ENCODE measurements at regions not wholly inside any gene's neighbourhood (a gene's known extent, or its start where the extent isn't known, plus 50 kb on each side); places are given as distances from the start of the nearest gene placed in this dataset.
A peak's percentile ranks its signal among the peaks of the same experiment; 100 is the strongest.

DNA sequence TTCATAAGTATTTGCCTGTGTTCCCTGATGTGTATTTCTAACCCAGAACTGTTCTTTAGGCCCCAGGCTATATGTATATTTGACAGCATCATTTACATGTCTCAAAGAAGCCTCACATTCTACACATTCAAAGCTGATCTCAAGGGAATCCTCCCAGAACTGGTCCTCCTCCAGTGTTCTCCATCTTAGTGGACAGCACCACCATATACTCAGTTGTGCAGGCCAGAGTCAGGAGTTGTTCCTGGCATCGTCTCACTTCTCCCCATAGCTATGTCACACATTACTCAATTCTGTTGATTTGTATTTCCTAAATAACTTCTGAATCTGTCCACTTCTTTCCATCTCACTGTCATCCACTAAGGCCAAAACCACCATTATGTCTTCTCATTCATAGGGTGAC is 82.8 kb upstream of the TRPC3 start:
- DNase-seq (ENCODE audit: low read depth), result no peak

DNA sequence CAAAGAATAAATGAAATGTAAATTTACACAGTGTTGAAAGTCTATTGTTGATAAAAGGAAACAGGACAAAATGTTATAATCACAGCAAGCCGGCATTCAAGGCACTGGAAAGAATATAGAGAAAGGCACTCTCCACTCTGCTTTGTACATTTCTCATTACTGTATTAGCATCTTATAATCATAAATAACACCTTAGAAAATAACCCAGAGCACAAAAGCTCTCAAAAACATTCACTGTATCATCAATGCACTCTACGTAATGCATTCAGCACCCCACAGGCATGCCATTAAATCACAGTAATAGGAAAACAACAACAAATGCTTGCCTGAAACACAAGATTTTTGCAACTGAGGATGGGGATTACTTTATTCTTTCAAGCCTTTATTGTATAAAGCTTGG is 75.3 kb upstream of the TRPC3 start:
- no peak for DNase-seq (ENCODE audit: low read depth)

DNA sequence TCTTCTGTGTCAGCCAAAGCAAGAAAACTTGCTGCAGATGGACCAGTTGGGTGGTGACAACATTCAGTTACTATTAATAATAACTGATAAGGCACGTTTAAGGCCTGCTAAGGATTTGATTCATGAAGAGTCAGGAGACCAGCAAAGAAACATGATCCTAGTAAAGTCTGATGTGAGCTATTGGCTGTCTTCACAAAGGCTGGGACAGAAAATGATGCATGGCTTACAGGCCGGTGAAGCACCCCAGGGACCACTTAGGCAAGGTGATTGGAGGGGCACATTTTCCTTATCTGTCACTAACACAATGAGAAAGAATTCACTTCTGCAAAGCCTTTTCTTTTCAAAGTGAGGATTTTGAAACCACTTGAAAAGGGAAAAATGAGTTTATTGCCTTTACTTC is 65.4 kb upstream of the TRPC3 start:
- no peak for DNase-seq (ENCODE audit: low read depth)

DNA sequence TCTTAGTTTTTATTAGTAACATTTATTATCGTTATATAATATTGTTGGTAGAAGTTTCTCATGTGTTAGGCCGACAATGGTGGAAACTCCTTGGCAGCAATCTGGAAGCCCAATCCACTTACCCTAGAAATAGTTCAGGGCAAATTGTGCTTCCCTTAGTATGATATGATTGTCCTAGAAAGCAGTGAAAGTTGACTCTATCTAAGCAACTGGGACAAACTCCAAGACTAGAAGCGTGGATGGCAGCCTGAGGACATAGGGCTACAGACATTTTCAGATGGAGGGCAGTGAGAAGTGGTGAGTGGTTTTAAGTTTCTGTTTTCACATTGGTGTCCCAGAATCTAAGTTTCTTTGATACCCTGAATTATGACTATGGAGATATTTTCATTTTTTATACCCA is 63.3 kb upstream of the TRPC3 start:
- no peak for DNase-seq (ENCODE audit: low read depth)

DNA sequence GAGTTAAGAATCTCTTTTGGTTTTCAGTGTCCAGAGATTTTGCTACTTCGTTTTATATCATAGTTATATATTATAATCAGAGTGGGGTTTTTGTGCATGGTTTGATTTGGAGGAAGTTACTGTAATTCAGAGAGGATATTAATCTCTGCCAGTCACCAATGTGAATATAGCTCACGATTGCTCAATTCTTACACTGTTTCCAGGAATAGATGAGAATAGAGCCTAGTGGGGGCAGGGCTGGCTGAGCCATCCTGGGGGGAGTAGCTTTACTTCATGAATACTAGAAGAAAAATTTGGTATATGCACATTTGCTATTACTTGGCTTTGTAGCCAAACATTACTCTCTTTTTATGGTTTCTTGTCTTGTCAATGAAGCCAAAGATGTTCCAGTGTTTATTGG is 60.9 kb upstream of the TRPC3 start:
- DNase-seq (ENCODE audit: low read depth), result peak; percentile 72

DNA sequence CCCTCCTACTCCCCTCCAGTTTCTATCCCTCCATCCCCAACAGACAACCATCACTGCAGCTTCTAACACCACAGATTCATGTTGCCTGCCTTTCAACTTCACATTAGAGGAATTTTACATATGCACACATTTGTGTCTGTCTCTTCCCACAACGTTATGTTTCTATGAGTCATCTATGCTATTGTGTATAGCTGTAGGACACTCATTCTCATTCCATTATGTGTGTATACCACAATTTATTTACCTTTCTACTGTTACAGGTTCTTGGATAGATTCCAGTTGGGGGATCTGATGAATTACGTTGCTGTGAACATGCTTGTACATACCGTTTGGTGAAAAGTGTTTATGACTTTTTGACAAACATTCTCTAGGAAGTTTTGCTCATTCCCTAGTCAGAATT is 58.8 kb upstream of the TRPC3 start:
- DNase-seq (ENCODE audit: low read depth), result no peak

DNA sequence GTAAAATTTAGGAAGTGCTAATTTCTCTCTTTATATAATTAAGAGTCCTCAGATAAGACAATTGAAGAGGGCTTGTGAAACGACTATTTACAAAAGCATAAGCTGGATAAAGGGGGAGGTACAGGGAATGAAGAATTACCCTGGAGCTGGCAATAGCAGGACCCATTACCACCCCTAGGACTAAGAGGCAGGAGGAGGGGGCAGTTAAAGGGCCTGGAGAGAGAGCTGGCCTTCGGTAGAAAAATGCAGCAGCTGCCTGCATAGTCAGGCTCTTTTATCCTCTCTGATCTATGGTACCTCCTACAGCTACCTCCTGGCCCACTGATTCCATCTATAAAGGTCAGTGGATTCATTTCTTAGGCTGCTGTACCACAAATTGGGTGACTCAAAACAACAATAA is 57.7 kb upstream of the TRPC3 start:
- no peak for DNase-seq (ENCODE audit: low read depth)

DNA sequence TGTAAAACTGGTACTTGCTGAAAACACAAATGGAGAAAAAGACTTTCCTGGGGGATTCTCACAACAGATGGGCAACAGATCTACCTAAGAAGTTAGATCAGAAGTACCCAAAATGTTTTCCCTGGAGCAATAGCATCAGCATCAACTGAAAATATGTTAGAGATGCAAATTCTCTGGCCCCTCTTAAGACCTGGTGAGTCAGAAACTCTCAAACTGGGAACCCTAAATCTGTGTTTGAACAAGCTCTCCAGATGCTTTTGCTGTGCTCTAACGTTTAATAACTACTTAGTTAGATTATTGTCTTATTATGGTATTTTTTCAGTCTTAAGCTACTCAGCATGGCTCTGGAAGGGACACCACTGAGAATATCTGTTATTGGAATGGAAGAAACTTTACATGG is 55.2 kb upstream of the TRPC3 start:
- DNase-seq (ENCODE audit: low read depth), result no peak

DNA sequence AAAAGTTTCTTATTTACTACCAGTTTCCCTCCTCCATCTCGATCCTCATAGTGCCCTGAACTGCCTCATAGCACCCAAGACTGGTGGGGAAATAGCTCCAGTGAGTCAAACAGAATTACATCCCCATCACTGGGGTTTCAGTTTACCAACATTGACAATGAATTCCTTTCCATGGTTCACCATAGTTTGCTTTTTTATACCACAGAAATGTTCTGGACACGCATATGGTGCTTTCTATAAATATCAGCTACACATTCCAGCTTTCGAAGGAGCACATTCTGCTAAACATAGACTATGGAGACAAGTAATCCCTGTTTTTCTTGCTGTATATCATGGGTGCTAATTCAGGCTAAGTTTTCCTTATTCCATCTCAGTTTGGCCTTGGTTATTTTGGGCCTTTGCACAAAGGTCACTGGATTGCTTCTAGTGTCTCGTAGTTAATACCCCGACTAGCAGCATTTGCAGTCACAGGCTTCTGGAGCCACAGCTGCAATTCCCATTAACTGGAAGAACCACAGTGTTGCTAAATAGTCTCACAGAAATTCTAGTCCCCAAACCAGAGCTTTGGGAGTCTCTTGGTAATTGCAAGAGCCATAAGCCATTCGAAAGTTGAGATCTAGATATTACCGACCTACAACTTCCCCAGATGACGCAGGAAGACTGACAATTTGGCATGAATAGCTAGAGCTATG is 53.4 kb upstream of the TRPC3 start:
- DNase-seq (ENCODE audit: low read depth), result peak; percentile 70

DNA sequence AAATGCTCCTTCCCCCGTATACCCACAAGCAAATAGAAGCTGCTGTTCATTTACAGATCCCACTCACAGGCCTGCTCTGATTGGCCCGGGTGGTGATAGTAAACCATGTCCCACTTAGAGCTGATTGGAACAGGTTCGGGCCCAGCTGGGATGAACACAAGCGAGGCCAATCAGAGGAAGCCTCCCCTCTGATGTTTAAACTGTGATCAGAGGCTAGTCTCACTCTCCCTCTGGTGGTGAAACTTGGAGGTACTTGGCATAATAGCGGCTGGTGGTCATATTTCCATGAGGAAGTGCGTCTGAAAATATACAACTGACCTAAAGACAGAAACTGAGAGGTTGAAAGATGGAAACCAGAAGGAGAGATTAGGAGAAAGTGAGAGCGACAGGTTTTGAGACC is 51.5 kb upstream of the TRPC3 start:
- no peak for DNase-seq (ENCODE audit: low read depth)
